GM19468 (cell line): ENCODE measurements at regions not wholly inside any gene's neighbourhood (a gene's known extent, or its start where the extent isn't known, plus 50 kb on each side); places are given as distances from the start of the nearest gene placed in this dataset.

Source experiments
- ATAC-seq: cut with Tn5 transposase; IDR thresholded peaks from one replicate; pipeline ENCODE4 v1.9.1; 2021; ENCODE audit warnings: mild to moderate bottlenecking, moderate library complexity, moderate number of reproducible peaks; ENCODE audit not compliant: unreplicated experiment; ENCODE audit errors: extremely low read depth

DNA sequence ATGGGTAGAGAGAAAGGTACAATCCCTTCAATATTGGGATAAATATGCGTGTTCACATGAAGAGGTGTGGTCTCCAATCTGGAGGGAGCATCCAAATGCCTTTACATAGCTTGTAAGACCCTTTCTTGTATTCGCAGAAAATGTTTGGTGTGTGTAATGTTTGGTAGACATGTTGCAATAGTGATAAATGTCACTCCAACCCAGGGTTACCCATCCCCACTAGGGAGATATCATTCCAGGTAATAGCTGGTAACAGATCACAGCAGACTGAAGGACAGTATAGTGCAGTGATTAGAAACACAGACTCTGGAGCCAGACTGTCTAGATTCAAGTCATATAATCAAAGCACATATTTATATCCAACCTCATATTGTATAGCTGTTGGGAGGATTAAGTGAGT lies 733.6 kb upstream of the TBX3 start:
- no peak for ATAC-seq

GRCh38 chr12:115416869-115417268 lies 732.9 kb upstream of the TBX3 start:
- ATAC-seq: no peak

DNA sequence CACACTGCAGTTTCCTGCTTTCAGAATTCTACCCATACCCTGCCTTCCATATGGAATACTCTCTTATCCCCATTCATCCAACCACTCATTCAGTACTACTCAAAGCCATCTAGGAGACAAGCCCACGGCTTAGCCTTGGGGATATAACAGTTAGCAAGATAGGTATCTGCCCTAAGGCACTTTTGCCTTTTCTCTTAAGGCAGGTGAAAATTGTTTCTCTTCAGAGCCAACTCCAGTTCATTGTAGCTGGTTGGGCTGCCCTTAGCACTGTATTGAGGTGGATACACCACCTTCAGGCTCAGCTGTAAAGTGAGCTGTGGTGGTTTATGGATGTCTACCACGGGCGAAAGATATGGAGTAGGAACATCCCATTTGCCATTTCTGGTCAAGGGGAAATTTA lies 729.7 kb upstream of the TBX3 start:
- no peak for ATAC-seq

- ATAC-seq: no peak
These were observed 728.9 kb upstream of the TBX3 start for GRCh38 chr12:115412831-115413230.

GRCh38 chr12:115411121-115411520 lies 727.1 kb upstream of the TBX3 start:
- ATAC-seq: no peak

- ATAC-seq: no peak
These were observed 724.7 kb upstream of the TBX3 start for GRCh38 chr12:115408642-115409041.

- no peak for ATAC-seq
These were observed 723.7 kb upstream of the TBX3 start for GRCh38 chr12:115407723-115408122.

DNA sequence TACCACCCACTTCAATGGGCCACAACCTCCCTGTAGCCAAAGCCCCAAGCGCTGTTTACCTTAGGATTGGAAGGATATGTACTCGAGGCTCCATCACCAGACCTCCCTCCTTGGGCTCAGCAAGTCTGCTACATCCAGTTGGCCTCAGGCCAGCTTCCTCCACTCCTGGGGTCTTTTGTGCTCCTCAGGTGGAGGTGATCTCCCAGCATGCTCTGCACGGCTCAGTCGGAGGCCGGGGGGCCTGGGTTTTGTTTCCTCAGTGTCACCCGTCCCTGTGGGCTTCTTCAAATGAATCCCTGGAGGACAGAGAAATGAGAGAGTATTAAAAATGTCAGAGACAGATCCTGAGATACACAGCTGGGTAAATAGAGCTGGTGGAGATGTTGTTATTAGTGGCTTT lies 723.1 kb upstream of the TBX3 start:
- ATAC-seq: no peak

- ATAC-seq: no peak
These were observed 721.5 kb upstream of the TBX3 start for GRCh38 chr12:115405471-115405860.

- no peak for ATAC-seq
These were observed 720.9 kb upstream of the TBX3 start for GRCh38 chr12:115404761-115405470.

GRCh38 chr12:115403689-115404088 lies 719.7 kb upstream of the TBX3 start:
- ATAC-seq: no peak

DNA sequence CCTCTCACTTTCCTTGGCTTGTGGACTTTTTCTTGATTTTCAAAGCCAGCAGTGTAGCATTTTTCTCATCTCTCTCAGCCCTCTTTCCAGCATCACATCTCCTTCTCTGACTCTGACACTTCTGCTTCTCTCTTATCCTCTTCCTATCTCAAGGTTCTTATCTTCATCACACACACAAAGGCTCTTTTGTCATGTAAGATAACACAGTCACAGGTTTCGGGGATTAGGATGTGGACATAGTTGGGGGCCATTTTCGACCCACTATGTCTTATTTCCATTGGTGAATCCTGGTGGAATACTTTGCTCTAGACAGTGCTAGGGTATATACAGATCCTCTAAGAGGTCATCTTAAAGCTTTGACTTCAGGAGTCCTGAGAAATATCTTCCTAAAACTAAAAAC lies 719.3 kb upstream of the TBX3 start:
- no peak for ATAC-seq

DNA sequence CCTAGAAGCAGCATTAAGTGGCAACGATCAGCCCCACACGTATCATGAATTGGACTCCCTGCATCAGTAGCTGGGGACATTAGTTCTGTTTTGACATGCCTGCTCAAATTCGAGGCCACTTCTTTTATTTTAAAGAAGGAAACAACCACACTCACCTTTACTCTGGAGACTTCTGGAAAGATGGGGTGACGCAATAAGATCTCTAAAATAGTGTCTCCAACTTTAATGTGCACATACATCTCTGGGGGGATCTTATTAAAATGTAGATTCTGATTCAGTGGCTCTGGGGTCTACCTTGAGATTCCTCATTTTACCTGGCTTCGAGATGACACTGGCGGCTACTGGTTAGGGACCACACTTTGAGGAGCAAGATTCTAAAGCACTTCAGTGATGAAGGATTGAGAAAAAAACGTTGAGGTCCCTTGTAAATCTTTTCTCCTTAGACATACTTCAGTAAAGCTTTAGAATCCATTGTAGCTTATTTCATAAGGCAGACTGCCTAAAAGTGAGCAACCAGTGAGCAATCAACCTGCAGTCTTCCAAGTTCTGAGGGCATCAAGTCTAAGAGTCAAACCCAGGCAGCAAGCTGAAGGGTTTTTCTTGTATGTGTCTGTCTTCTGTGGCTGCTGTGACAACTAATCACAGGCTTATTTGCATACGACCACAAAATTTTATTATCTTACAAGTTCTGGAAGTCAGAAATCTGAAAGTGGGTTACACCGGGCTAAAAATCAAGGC lies 718.6 kb upstream of the TBX3 start:
- no peak for ATAC-seq

DNA sequence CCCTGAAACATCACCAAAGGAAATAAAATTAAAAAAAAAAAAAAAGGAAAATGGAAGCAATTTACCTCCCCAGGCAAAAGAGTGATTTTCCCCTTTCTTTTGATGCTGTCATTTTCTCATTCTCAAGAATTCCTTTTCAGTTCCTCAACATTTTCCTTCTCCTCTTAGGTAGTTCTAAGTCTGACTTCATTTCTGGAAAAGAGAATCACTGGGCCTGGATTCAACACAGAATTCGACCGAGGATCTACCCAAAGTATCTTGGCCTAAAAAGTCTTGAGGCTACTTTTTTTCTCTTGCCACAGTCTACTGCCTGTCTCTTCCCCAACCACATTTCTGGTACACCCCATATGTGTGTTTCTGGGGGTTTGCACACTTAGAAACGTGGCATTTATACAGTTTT lies 717.8 kb upstream of the TBX3 start:
- no peak for ATAC-seq

GRCh38 chr12:115400011-115400410 lies 716.0 kb upstream of the TBX3 start:
- no peak for ATAC-seq

DNA sequence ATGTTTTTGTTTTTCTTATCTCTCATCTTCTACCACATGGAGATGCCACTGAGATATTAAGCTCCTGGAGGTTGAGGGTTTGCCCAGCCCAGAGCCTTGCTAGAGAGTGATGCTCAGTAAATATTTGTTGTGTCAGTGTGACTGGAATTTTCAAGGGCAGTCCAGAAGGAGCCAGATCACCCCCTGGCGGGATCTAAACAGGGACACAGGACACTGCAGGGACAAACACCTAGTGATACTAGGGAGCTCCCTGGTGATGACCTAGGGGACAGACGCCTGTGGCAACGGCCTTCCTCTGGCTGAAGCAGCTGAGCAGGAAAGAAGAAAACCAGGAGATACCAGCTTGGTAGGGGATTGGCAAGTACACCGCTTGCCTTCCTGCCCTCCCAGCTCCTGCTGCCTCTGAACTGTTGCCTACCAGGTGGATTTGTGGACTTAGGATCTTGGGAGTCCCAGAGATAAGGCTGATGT lies 714.4 kb upstream of the TBX3 start:
- ATAC-seq: no peak

GRCh38 chr12:115396567-115396966 lies 712.6 kb upstream of the TBX3 start:
- ATAC-seq: no peak

GRCh38 chr12:115394496-115395220 lies 710.7 kb upstream of the TBX3 start:
- ATAC-seq: no peak

- ATAC-seq: no peak
These were observed 704.2 kb upstream of the TBX3 start for GRCh38 chr12:115388139-115388538.

DNA sequence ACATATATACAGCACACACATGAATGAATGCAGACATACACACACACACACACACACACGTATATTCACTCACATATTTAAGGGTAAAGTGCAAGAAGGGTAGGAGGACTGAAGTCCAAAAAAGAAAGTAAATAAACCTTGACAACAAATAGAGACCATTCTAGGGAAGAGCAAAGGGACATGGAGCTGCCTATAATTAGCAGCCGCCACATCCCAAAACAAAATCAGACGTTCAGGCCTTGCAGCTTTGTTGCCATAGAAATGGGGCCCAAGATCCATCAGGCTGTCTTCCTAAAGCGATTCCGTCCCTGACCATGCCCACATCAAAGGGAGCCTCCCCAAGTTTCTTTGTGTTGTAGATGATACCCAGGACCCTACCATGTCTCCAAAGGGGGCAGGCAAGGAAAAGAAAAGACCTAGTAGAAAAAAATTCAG lies 703.5 kb upstream of the TBX3 start:
- no peak for ATAC-seq

- ATAC-seq: no peak
These were observed 703.0 kb upstream of the TBX3 start for GRCh38 chr12:115386946-115387345.
